Right cardiac atrium (tissue), 5 donors: ENCODE measurements at regions not wholly inside any gene's neighbourhood (a gene's known extent, or its start where the extent isn't known, plus 50 kb on each side); places are given as distances from the start of the nearest gene placed in this dataset.

ENCODE experiments used
- ATAC-seq, 2 donors: fragments of 200-7000 bp; cut with Tn5 transposase; one replicate each; pipeline versions ENCODE4 v1.8.0 to v1.9.1; 2020; ENCODE audit warnings: moderate library complexity in 2 of 2, mild to moderate bottlenecking in 1 of 2
- DNase-seq, 3 donors: peaks; one replicate each; pipeline ENCODE4 v3.0.0-alpha.2; 2020
- H3K27ac ChIP-seq: one replicate; pipeline ENCODE4 v1.5.1; 2013; ENCODE audit warnings: mild to moderate bottlenecking, low read length, control low read depth, moderate library complexity
- H3K27me3 ChIP-seq: one replicate; pipeline ENCODE4 v1.6.1; 2013; ENCODE audit not compliant: control insufficient read depth, insufficient read depth
- H3K4me1 ChIP-seq: one replicate; pipeline ENCODE4 v1.6.1; 2013; ENCODE audit warnings: low read length; ENCODE audit not compliant: control insufficient read depth, insufficient read depth
- H3K4me3 ChIP-seq: one replicate; pipeline ENCODE4 v1.5.1; 2013; ENCODE audit warnings: low read length, control low read depth
- H3K9me3 ChIP-seq: one replicate; pipeline ENCODE4 v1.6.1; 2013; ENCODE audit warnings: low read length; ENCODE audit not compliant: control insufficient read depth
- WGBS: extraction: QIAGEN DNeasy Blood & Tissue Kit; methylation state at CpG from one replicate; pipeline ENCODE4 v1.1.7; 2013; 5-methylcytosine and 5-hydroxymethylcytosine counted together
- intact Hi-C, 4 donors: fragments of 100-400 bp; cut with DNase I; formaldehyde crosslinking; loops; one replicate each; pipeline versions ENCODE4 v1.11.0 to v1.14.0; 2022 to 2023
- donor health status: healthy with polysubstance abuse.
- donor health status: DM: no; HTN: yes; CAD: no.
- donor health status: DM: no; HTN: no; CAD: no.
- donor health status: DM: no; HTN: yes; CAD: no; lungs with severe emphysema.
- donor health status: DM: yes; HTN: yes; CAD: no.

GRCh38 chr2:105961599-105962146, 217.0 kb downstream of the NCK2 start:
- DNase-seq = no peak
- Histone ChIP-seq H3K4me3 (no peak overlapping the region), H3K9me3 (no peaks in the 10 kb centered on the region), H3K27ac (no peak overlapping the region), H3K4me1 (no peaks in the 10 kb centered on the region), H3K27me3 (no peaks in the 10 kb centered on the region)
- no peak for ATAC-seq
- intact Hi-C loops = no loop called here
- WGBS = 93% methylated on average over 6 of the region's 6 CpGs

GRCh38 chr2:105959357-105959756, 214.6 kb downstream of the NCK2 start:
- WGBS = 82% methylated on average over 4 of the region's 4 CpGs
- Histone ChIP-seq H3K9me3 (no peaks in the 10 kb centered on the region), H3K27me3 (no peaks in the 10 kb centered on the region), H3K4me3 (no peak overlapping the region), H3K27ac (no peak overlapping the region), H3K4me1 (no peaks in the 10 kb centered on the region)
- intact Hi-C loops = no loop called here
- DNase-seq (no peak), ATAC-seq (no peak)

- Histone ChIP-seq H3K27me3 (no peaks in the 10 kb centered on the region), H3K4me1 (no peaks in the 10 kb centered on the region), H3K4me3 (no peak overlapping the region), H3K27ac (no peak overlapping the region), H3K9me3 (no peaks in the 10 kb centered on the region)
- DNase-seq (no peak), ATAC-seq (no peak)
- intact Hi-C loops = no loop called here
- 95% methylated on average over 3 of the region's 3 CpGs for WGBS
These were observed 210.2 kb downstream of the NCK2 start for GRCh38 chr2:105954891-105955290.

- DNase-seq (no peak), ATAC-seq (no peak)
- Histone ChIP-seq H3K9me3 (no peaks in the 10 kb centered on the region), H3K27me3 (no peaks in the 10 kb centered on the region), H3K4me1 (no peaks in the 10 kb centered on the region), H3K27ac (no peak overlapping the region), H3K4me3 (no peak overlapping the region)
- intact Hi-C loops = no loop called here
- WGBS = 96% methylated on average over 4 of the region's 4 CpGs
These were observed 209.2 kb downstream of the NCK2 start for GRCh38 chr2:105953942-105954341.

GRCh38 chr2:105952131-105952530, 207.4 kb downstream of the NCK2 start:
- ATAC-seq (no peak), DNase-seq (no peak)
- no peak overlapping the region for H3K27ac ChIP-seq
- no peak overlapping the region for H3K4me3 ChIP-seq
- 63% methylated on average over 1 of the region's 1 CpG for WGBS
- intact Hi-C loops = no loop called here
- H3K27me3 ChIP-seq = no peaks in the 10 kb centered on the region
- no peaks in the 10 kb centered on the region for H3K4me1 ChIP-seq
- H3K9me3 ChIP-seq = no peaks in the 10 kb centered on the region

GRCh38 chr2:105951384-105951694, 206.6 kb downstream of the NCK2 start:
- WGBS = 67% methylated on average over 3 of the region's 3 CpGs
- intact Hi-C loops = no loop called here
- Histone ChIP-seq H3K9me3 (no peaks in the 10 kb centered on the region), H3K4me3 (no peak overlapping the region), H3K27ac (no peak overlapping the region), H3K4me1 (no peaks in the 10 kb centered on the region), H3K27me3 (no peaks in the 10 kb centered on the region)
- no peak for ATAC-seq
- DNase-seq = no peak

GRCh38 chr2:105950521-105951383, 206.0 kb downstream of the NCK2 start:
- no peak for ATAC-seq
- H3K27ac ChIP-seq = no peak overlapping the region
- H3K27me3 ChIP-seq = no peaks in the 10 kb centered on the region
- H3K9me3 ChIP-seq = no peaks in the 10 kb centered on the region
- H3K4me3 ChIP-seq = no peak overlapping the region
- 56% methylated on average over 10 of the region's 10 CpGs for WGBS
- no peak for DNase-seq
- H3K4me1 ChIP-seq = no peaks in the 10 kb centered on the region
- intact Hi-C loops = no loop called here

GRCh38 chr2:105943977-105944376, 199.3 kb downstream of the NCK2 start:
- DNase-seq (no peak), ATAC-seq (no peak)
- Histone ChIP-seq H3K27ac (no peak overlapping the region), H3K4me1 (no peaks in the 10 kb centered on the region), H3K9me3 (no peaks in the 10 kb centered on the region), H3K27me3 (no peaks in the 10 kb centered on the region), H3K4me3 (no peak overlapping the region)
- intact Hi-C loops = no loop called here
- 96% methylated on average over 20 of the region's 20 CpGs for WGBS
